WTC11 (cell line): ENCODE measurements at regions not wholly inside any gene's neighbourhood (a gene's known extent, or its start where the extent isn't known, plus 50 kb on each side); places are given as distances from the start of the nearest gene placed in this dataset.

Source experiments
- CBFB ChIP-seq: sonication (generic); formaldehyde crosslinking; IDR thresholded peaks from 2 replicates; pipeline ENCODE4 v1.8.1; 2022; ENCODE audit warnings: mild to moderate bottlenecking, low read depth, missing genetic modification reagents
- CTCF ChIP-seq: fragments of 200-600 bp; IDR thresholded peaks from 2 replicates; pipeline ENCODE4 v1.8.0; 2022; ENCODE audit warnings: antibody characterized with exemption
- ELF4 ChIP-seq: sonication (generic); formaldehyde crosslinking; IDR thresholded peaks from 2 replicates; pipeline ENCODE4 v1.8.1; 2022; ENCODE audit warnings: low read depth, mild to moderate bottlenecking, moderate library complexity, missing genetic modification reagents
- ETV6 ChIP-seq: sonication (generic); formaldehyde crosslinking; IDR thresholded peaks from 2 replicates; pipeline ENCODE4 v1.8.1; 2022; ENCODE audit warnings: mild to moderate bottlenecking, missing genetic modification reagents
- MLX ChIP-seq: sonication (generic); formaldehyde crosslinking; IDR thresholded peaks from 2 replicates; pipeline ENCODE4 v1.8.1; 2023; ENCODE audit warnings: mild to moderate bottlenecking, missing genetic modification reagents, moderate library complexity
- NR1H2 ChIP-seq: sonication (generic); formaldehyde crosslinking; IDR thresholded peaks from 2 replicates; pipeline ENCODE4 v1.9.0; 2021; ENCODE audit warnings: mild to moderate bottlenecking, moderate library complexity, missing genetic modification reagents
- PREB ChIP-seq: sonication (generic); formaldehyde crosslinking; IDR thresholded peaks from 2 replicates; pipeline ENCODE4 v1.8.1; 2022; ENCODE audit warnings: mild to moderate bottlenecking, missing genetic modification reagents, moderate library complexity, borderline replicate concordance
- TEAD1 ChIP-seq: sonication (generic); formaldehyde crosslinking; IDR thresholded peaks from 2 replicates; pipeline ENCODE4 v1.8.0; 2022; ENCODE audit warnings: mild to moderate bottlenecking, missing genetic modification reagents
- TP53 ChIP-seq: sonication (generic); formaldehyde crosslinking; IDR thresholded peaks from 2 replicates; pipeline ENCODE4 v1.8.1; 2023; ENCODE audit warnings: mild to moderate bottlenecking, missing genetic modification reagents
- ZBTB21 ChIP-seq: sonication (generic); formaldehyde crosslinking; IDR thresholded peaks from 2 replicates; pipeline ENCODE4 v1.8.1; 2023; ENCODE audit warnings: mild to moderate bottlenecking, missing genetic modification reagents, borderline replicate concordance
- ZNF121 ChIP-seq: sonication (generic); formaldehyde crosslinking; IDR thresholded peaks from 2 replicates; pipeline ENCODE4 v1.8.0; 2023; ENCODE audit warnings: missing genetic modification reagents
- TF ChIP-seq, protein P1 (sequence below): sonication (generic); formaldehyde crosslinking; IDR thresholded peaks from 2 replicates; pipeline ENCODE4 v1.8.1; 2022; ENCODE audit warnings: low read depth, missing genetic modification reagents, borderline replicate concordance

DNA sequence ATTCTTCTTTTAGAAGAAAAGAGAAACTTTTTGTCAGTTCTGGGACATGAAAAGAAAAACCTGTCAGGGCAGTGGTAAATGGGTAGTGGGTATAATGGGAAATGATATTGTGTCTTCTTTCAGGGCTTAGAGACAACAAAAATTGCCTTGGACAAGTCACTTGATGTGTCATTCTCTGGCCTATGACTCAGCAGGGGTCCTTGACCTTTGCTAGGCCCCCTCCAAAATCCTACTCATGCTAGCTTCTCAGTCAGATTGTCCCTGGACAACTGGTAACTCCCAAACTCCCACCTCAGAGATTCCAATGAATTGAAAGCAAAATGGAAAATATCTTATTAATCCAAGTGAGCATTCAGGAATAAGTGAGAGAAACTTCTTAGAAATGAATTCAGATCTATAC is 258.8 kb upstream of the SPRY2 start:
- TF ChIP-seq CTCF (no peak), TP53 (no peak), ELF4 (CRISPR knock-in tag) (no peak), ETV6 (CRISPR knock-in tag) (no peak), CBFB (no peak), MLX (CRISPR knock-in tag) (no peak), ZBTB21 (CRISPR knock-in tag) (no peak), ZNF121 (CRISPR knock-in tag) (no peak), TEAD1 (CRISPR knock-in tag) (no peak), NR1H2 (CRISPR knock-in tag) (no peak), PREB (CRISPR knock-in tag) (no peak)
- TF ChIP-seq, protein P1, sequence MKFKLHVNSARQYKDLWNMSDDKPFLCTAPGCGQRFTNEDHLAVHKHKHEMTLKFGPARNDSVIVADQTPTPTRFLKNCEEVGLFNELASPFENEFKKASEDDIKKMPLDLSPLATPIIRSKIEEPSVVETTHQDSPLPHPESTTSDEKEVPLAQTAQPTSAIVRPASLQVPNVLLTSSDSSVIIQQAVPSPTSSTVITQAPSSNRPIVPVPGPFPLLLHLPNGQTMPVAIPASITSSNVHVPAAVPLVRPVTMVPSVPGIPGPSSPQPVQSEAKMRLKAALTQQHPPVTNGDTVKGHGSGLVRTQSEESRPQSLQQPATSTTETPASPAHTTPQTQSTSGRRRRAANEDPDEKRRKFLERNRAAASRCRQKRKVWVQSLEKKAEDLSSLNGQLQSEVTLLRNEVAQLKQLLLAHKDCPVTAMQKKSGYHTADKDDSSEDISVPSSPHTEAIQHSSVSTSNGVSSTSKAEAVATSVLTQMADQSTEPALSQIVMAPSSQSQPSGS (CRISPR knock-in tag): no peak
